GM19043 (cell line): ENCODE measurements at regions not wholly inside any gene's neighbourhood (a gene's known extent, or its start where the extent isn't known, plus 50 kb on each side); places are given as distances from the start of the nearest gene placed in this dataset.
A peak's percentile ranks its signal among the peaks of the same experiment; 100 is the strongest.

Experiments used
- ATAC-seq: cut with Tn5 transposase; IDR thresholded peaks from one replicate; pipeline ENCODE4 v1.9.1; 2021; ENCODE audit warnings: low read depth; ENCODE audit not compliant: unreplicated experiment

DNA sequence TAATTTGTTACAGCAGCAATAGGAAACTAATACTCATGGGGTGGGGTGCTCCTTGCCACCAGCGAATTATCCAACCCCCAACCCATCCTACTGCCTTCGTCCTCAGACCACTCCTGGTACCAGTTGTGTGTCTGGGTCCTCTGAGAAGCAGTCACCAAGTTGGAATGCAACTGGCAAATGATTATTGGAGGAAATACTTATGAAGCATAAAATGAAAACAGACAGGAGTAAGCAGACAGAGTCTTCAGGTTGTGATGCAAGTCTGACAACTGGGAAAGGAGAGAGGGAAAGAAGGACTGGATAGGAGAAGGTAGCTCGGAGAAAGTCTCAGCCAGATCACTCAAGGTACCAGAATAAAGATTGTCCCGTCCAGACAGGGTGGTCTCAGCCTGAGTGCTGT lies 181.1 kb upstream of the ARID2 start:
- no peak for ATAC-seq

DNA sequence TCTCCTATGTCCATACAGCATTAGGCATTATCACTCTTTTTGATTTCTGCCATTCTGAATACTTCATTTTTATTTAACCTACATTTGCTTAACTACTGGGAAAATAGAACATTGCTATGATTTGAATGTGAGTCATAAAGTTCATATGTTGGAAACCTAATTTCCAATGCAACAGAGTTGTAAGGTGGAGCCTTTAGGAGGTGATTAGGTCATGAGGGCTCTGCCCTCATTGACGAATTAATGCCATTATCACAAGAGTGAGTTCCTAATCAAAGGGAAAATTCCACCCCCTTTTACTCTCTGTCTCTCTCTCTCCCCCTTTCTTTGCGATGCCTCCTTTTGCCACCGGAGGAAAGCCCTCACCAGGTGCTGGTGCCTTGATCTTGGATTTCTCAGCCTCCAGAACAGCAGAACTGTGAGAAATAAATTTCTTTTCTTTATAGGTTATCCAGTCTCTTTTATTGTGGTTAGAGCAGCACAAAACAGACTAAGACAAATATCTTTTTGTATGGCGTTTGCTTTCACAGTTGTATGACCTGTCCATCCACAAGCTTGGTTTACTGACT lies 180.1 kb upstream of the ARID2 start:
- no peak for ATAC-seq

DNA sequence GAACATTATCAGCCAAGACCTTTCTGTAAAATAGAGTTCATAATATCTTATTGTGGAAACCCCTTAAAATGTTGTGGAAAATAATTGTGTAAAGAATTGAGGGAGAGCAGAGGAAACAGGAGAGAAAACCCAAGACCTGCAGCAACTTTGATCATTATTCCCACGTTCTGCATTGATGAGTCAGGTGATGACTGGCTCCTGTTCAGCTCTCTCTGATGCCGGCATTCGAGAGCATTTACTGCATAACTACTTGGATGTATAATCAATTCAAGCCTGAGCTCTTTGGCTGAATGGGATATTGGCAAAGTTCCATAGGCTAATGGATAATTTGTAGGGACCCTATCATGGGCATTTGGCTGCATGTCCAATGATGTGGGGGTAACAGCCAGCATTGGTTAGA lies 176.3 kb upstream of the ARID2 start:
- no peak for ATAC-seq

DNA sequence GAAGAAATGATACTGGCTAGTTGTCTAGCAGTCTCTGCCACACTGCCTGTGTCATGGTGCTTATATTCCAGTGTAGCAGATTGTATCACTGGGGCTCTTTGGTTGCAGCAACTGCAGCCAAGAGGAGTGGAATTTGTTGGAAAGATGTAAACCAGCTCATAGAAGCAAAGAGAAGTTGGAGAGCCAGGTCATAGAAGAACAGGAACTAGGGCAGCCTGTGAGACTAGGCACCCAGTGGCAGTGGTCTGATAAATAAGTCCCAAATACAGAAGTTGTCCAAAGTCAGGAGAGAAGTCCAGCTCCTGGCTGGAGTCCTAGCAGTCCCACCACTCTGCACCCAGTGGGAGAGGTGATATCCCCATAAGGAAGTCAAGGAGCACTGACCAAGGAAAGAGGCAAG lies 172.5 kb upstream of the ARID2 start:
- ATAC-seq, result no peak

- ATAC-seq, result no peak
These were observed 171.2 kb upstream of the ARID2 start for GRCh38 chr12:45558353-45558752.

GRCh38 chr12:45559537-45559936 lies 170.0 kb upstream of the ARID2 start:
- ATAC-seq, result no peak

DNA sequence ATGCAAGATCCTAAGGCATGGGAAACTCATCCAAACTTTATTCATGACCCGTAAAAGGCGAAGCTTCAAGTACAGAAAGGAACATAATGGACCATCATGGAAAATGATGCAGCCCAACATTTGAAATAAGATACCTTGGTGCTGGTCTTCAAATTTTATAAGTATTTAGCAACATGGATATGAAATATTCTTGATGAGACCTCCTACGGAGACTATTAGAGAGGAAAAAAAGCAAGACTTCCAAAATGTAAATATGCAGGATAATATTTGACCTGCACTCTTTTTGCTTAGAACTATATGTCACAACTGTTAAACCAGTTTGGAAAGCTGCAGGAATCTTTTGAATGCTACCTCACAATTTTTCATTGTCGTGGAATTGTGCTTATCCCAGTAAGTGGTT lies 168.8 kb upstream of the ARID2 start:
- ATAC-seq, result no peak

DNA sequence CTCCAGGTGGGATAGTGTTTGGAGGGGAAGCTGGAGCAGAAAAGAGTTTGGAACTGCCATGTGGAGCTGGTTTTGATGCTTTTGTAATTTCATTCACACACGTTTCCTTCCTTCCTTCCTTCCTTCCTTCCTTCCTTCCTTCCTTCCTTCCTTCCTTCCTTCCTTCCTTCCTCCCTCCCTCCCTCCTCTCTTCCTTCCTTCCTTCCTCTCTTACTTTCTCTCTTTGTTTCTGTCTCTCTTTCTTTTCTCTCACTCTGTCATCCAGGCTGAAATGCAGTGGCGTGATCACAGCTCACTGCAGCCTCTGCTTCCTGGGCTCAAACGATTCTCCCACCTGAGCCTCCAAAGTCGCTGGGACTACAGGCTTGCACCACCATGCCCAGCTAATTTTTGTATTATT lies 168.0 kb upstream of the ARID2 start:
- ATAC-seq, result no peak

DNA sequence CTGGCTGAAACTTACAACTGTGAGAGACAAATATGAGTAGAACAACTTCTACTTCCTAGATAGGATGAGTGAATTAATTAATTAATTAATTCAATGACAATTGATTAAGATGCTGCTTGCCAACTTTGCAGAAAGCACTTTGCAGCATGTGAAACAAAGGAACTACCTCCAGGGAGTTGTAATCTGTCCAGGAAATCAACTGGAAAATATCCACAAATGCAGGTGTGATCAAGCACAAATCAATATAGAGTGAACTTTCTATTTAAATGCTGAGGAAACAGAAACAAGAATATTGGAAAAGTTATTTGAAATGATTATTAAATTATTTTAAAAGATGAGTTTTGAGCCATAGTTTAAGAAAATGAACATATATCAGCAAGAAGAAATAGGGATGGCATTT lies 163.9 kb upstream of the ARID2 start:
- ATAC-seq, result no peak

DNA sequence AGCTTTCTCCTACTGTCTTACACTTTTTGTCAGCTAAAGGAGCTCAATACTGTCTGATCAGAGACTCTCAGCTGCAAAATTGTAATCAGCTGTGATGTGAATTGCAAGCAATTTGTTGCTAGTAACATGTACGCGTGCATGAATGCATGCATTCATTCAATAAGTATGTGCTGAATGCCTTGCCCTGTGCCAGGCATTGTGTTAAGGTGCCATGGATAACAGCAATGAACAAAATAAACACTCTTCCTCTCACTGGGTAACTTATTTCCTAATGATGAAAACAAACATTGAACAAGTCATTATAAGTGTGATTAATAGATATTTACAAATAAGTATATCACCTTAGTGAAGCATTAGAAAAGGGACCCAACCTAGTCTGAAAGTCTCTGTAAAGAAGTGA lies 163.2 kb upstream of the ARID2 start:
- no peak for ATAC-seq

DNA sequence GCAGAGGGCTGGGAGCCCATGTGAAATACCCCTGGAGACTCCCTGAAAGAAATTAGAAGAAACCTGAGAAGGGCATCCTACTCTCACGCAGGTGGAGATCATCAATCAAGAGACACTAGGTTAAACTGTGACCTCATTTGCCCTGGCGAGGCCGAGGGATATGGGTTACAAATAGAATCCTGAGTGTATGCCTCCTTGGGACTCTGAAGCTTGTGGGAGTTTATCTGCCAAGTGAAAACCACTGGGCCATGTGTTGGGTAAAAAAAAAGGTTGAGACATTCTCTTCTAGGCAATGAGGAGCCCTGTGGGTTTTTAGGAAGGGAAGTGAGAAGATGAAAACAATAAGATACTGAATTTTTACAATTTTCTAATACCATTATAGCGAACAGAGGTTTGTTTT lies 160.7 kb upstream of the ARID2 start:
- ATAC-seq, result no peak

DNA sequence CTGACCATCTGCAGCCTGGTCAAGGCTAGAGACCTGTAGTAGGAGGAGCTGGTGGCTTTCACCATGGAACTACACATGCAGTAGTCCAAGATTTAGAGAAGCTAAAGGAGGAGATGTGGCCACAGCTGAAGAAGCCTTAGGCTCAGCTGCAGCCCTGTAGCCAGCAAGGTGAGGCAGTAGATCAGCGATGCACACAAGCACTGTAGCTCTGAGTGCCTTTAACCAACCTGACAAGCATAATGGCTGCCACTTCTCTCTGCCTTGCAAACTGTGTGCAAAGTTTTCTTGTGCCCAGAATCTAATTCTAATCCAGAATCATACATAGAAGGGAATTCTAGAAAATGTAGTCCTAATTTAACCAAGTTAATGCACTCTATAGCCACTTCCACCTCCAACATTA lies 159.0 kb upstream of the ARID2 start:
- ATAC-seq, result no peak

DNA sequence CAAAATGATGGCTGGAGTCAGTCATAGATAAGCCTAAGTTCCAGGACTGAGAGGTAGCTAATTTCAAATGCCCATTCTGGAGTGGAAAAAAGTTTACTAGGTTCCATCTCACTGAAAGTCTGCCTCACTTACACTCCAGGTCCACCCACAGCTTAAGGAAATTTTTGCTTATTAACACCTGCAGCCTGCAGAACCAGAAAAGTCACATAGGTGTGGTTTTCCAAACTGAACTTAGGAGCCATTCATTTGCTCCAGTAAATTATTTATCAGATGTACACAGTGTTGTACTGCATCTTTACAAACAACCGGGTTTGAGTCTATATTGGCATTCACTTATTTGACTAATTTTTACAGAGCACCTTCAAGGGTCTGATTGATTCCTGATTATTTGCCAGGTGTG lies 157.4 kb upstream of the ARID2 start:
- ATAC-seq, result no peak

- no peak for ATAC-seq
These were observed 154.1 kb upstream of the ARID2 start for GRCh38 chr12:45575417-45575816.

DNA sequence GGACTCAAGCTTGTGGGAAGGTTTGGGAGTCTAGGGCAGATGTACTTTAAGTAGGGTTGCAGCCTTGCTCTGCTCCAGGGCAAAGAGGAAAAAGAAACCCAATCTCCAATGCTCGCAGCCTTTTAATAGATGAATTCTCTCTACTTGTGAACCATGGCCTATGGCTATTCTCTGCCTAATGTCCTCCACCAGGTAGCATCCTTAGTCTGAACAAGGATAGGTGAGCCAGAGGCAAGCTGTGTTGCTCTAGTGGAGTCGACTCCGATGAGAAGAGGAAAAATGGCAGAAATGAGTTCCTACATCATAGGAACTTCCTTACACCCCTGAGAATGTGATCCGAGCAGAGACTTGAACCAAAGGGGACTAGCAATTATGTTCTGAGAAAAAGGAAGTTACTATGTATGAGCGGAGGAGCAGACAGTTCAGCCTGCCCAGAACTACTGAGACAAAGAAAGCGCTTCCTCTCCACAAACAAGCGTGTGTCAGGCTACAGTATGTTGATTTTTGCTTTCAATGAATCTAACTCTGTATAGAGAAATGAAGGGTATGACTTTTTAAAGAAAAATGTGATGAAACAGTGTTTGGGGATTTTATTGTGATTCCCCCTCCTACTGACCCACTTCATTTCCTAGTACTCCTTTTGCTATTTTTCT lies 153.6 kb upstream of the ARID2 start:
- peak; percentile 65 for ATAC-seq

GRCh38 chr12:45577844-45578399 lies 151.6 kb upstream of the ARID2 start:
- no peak for ATAC-seq

DNA sequence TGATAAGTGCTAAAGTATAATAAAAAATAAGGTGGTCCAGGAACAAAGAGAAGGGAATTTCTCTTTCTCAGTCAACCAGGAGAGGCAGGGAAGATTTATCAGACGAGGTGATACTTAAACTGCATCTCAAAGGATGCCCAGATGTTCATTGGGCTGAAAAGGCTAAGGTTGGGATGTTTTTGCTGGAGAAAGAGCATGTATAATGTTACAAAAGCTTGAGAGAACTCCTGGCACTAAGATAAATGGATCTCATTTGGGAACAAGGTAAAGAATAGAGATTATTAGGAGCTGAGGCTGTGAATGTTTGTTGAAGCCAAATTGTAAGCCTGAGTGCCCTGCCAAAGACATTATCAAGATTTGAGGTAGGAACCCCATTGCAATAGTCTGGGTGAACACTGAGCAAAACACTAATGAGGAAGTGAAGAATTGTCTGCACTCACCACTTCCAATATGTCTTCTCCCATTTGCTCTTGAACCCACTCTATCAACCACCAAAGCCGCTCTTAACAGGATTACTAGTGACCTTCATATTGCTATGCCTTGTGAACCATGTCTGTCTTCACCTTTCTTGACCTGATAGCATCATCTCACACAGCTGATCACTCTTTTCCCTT lies 149.0 kb upstream of the ARID2 start:
- ATAC-seq, result no peak

GRCh38 chr12:45581112-45581511 lies 148.4 kb upstream of the ARID2 start:
- ATAC-seq, result no peak

DNA sequence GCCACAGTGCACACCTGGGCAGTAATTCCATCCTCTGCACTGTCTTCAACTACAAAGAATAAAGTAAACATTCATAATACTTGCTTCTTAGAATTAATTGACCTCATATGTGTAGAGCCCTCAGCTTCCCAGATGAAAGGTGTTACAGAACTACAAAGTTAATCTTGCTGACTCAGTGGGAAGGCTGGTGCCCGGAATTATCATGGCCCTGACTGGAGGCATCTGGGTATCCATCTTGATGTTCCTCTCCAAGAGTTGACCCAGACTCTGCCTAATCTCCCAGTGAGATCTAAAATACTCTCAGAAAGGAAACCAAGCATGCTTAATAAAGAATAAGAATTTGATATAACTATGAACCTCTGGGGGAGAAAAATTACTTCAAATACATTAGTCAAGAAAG lies 147.0 kb upstream of the ARID2 start:
- no peak for ATAC-seq

DNA sequence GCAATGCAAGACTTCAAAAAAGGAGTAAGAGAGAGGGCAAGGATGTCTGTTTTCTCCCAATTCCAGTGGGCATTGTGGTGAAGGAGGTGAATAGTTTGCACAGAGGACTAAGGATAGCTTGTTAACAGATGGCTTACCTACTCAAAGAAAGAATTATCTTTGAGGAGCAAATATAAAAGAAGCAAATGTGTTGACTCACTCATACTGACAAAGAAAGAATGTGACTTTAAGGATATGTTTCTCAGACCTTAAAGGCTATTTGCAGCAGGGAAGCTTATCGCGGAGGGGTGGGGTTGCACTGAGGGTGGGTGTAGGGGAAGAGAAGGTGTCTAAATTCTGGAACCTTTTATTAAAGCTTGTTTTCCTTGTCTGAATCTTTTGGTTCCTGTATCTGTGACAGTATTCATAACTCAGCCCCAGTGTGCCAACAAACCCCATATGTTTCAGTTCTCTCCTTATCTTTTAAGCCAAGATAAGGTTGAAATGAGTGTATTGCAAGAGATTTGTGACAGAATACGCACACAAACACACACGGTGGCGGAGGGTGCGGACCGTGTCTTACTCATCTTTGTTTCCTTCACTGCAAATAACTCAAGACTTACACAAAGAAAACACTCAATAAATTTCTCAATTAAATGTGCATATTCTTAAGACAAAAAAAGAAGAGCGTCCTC lies 146.4 kb upstream of the ARID2 start:
- ATAC-seq, result no peak

GRCh38 chr12:45584336-45584735 lies 145.2 kb upstream of the ARID2 start:
- no peak for ATAC-seq
